Gastrocnemius medialis (tissue), 4 donors: ENCODE measurements at regions not wholly inside any gene's neighbourhood (a gene's known extent, or its start where the extent isn't known, plus 50 kb on each side); places are given as distances from the start of the nearest gene placed in this dataset.
A peak's percentile ranks its signal among the peaks of the same experiment; 100 is the strongest.

Experiments
- ATAC-seq, 2 donors: fragments of 150-250 bp; one replicate each; pipeline ENCODE4 v1.9.1; 2016
- DNase-seq, 2 donors: peaks; one replicate each; pipeline ENCODE4 v3.0.0-alpha.2; 2019
- H3K27ac ChIP-seq, 4 donors: fragments of 200-600 bp; sonication (generic); 1 replicate in 1 of 4; 2 replicates in 3 of 4; pipeline ENCODE4 v1.5.1; 2016 to 2018; ENCODE audit warnings: mild to moderate bottlenecking in 2 of 4, moderate library complexity in 1 of 4
- H3K27me3 ChIP-seq, 3 donors: fragments of 200-600 bp; sonication (generic) in 2 of 3; 1 replicate in 1 of 3; 2 replicates in 2 of 3; pipeline versions ENCODE4 v1.5.1 to v1.6.0; 2016 to 2019; ENCODE audit warnings: mild to moderate bottlenecking in 1 of 3, moderate library complexity in 1 of 3
- H3K36me3 ChIP-seq, 2 donors: fragments of 200-600 bp; sonication (generic) in 1 of 2; one replicate each; pipeline ENCODE4 v1.5.1; 2017 to 2018
- H3K4me1 ChIP-seq, 2 donors: fragments of 200-600 bp; sonication (generic) in 1 of 2; one replicate each; pipeline ENCODE4 v1.5.1; 2016 to 2017; ENCODE audit warnings: mild to moderate bottlenecking in 2 of 2
- H3K4me3 ChIP-seq, 4 donors: fragments of 200-600 bp; sonication (generic) in 3 of 4; 1 replicate in 1 of 4; 2 replicates in 3 of 4; pipeline ENCODE4 v1.5.1; 2016 to 2019; ENCODE audit warnings: mild to moderate bottlenecking in 2 of 4
- H3K9me3 ChIP-seq, 3 donors: fragments of 200-600 bp; sonication (generic) in 2 of 3; 1 replicate in 1 of 3; 2 replicates in 2 of 3; pipeline ENCODE4 v1.5.1; 2016 to 2019
- CTCF ChIP-seq, 5 experiments: fragments of 450-650 bp in 3 of 5; fragments of 200-600 bp in 2 of 5; sonication (generic) in 2 of 5; IDR thresholded peaks in 4 of 5; conservative IDR thresholded peaks in 1 of 5; 1 replicate in 4 of 5; 2 replicates in 1 of 5; pipeline ENCODE4 v1.5.1; 2016 to 2019; ENCODE audit warnings: antibody characterized with exemption in 5 of 5, mild to moderate bottlenecking in 3 of 5, moderate library complexity in 3 of 5
- POLR2A ChIP-seq, 2 donors: fragments of 450-650 bp; IDR thresholded peaks; one replicate each; pipeline ENCODE4 v1.6.1; 2017; ENCODE audit warnings: antibody characterized with exemption in 2 of 2, mild to moderate bottlenecking in 2 of 2, moderate library complexity in 2 of 2
- in situ Hi-C, 4 donors: fragments of 200-750 bp; cut with MboI; loops; one replicate each; pipeline versions ENCODE4 v1.15.0 to v1.8.0; 2017; ENCODE audit warnings: low sequenced_read_pairs in 4 of 4
- intact Hi-C: fragments of 100-400 bp; cut with DNase I; formaldehyde crosslinking; loops from one replicate; pipeline ENCODE4 v1.15.1; 2023; ENCODE audit warnings: low total_unique reads

- ATAC-seq = peak; percentile 36 to 63
- TF ChIP-seq POLR2A (IDR thresholded peaks at IDR 0.05) (no peak), CTCF (IDR thresholded peaks at IDR 0.05 in 4 of 5, conservative IDR thresholded peaks at IDR 0.05 in 1 of 5) (no peak)
- intact Hi-C loops = no loop called here
- no peaks in the 10 kb centered on the region for H3K4me1 ChIP-seq
- no peaks in the 10 kb centered on the region for H3K36me3 ChIP-seq
- H3K9me3 ChIP-seq = no peaks in the 10 kb centered on the region
- no peak overlapping the region for H3K27ac ChIP-seq
- H3K27me3 ChIP-seq = no peaks in the 10 kb centered on the region
- peak in 1 of 2 donors; percentile 18 for DNase-seq
- H3K4me3 ChIP-seq = no peak overlapping the region
- in situ Hi-C loops = no loop called here
These were observed 57.9 kb upstream of the MAF start for GRCh38 chr16:79658301-79659033.

DNA sequence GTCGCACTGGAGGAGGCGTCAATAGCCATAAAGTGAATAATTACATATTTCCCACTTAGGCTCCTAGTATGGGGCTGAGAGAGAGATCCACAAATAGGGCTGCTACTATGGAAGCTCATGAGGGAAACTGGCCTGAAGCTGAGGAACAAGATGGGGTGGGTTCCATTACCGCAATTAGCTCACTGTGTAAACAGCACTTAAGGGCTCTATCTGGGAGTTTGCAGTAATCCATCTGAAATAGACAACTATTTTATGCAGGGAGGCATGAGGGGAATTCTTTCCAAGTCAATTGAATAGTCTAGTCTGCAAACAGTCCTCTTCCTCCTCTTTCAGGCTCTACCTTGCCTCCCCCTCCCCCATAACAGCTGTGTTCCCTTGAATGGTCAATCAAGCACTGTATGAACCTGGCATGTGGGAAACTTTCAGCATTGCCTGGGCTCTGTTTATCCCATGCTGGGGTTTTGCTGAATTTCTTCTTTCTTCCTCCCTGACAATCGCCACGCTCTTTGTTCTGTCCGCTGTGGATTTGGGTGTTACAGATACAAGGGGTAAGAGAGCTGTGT is 56.1 kb upstream of the MAF start:
- no peak for ATAC-seq
- H3K36me3 ChIP-seq = no peaks in the 10 kb centered on the region
- H3K4me3 ChIP-seq = no peak overlapping the region
- no peak overlapping the region for H3K27ac ChIP-seq
- TF ChIP-seq POLR2A (IDR thresholded peaks at IDR 0.05) = no peak
- TF ChIP-seq CTCF (IDR thresholded peaks at IDR 0.05 in 4 of 5, conservative IDR thresholded peaks at IDR 0.05 in 1 of 5) = no peak
- in situ Hi-C loops (no loop called here), intact Hi-C loops (no loop called here)
- no peaks in the 10 kb centered on the region for H3K27me3 ChIP-seq
- no peaks in the 10 kb centered on the region for H3K4me1 ChIP-seq
- no peak for DNase-seq
- no peaks in the 10 kb centered on the region for H3K9me3 ChIP-seq

GRCh38 chr16:79653373-79653891 is 52.9 kb upstream of the MAF start:
- intact Hi-C loops = no loop called here
- no peak for TF ChIP-seq CTCF (IDR thresholded peaks at IDR 0.05 in 4 of 5, conservative IDR thresholded peaks at IDR 0.05 in 1 of 5)
- Histone ChIP-seq H3K27me3 (no peaks in the 10 kb centered on the region), H3K27ac (no peak overlapping the region), H3K4me3 (no peak overlapping the region), H3K9me3 (no peaks in the 10 kb centered on the region), H3K36me3 (no peaks in the 10 kb centered on the region), H3K4me1 (no peaks in the 10 kb centered on the region)
- in situ Hi-C loops = no loop called here
- ATAC-seq = peak in 1 of 2 donors; percentile 18
- DNase-seq = peak in 1 of 2 donors; percentile 14

DNA sequence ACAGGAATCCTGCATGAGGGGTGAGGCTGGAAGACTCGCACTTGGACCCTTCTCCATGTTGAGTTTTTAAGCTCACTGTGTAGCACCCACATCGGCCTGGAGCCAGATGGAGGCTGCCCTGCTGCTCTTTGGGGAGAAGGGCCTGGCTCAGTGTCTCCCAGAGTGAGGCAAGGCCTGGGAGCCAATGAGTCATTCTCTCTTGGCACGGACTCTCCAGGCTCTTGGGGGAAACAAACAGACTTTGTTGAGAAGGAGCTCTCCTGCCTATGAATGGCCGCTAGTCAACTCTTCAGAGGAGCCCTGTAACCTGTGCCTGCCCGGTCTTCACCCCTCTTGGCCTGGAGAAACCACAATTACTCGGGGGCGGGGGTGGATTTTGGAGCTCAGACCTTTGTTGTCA is 50.8 kb upstream of the MAF start:
- intact Hi-C loops = no loop called here
- H3K27me3 ChIP-seq = no peaks in the 10 kb centered on the region

More for the DNA sequence above, 50.8 kb upstream of the MAF start:
- ATAC-seq (peak in 1 of 2 donors; percentile 53), DNase-seq (peak in 1 of 2 donors; percentile 37)
- Histone ChIP-seq H3K36me3 (no peaks in the 10 kb centered on the region), H3K4me1 (no peaks in the 10 kb centered on the region), H3K9me3 (no peaks in the 10 kb centered on the region), H3K27ac (no peak overlapping the region), H3K4me3 (no peak overlapping the region)
- no peak for TF ChIP-seq CTCF (IDR thresholded peaks at IDR 0.05 in 4 of 5, conservative IDR thresholded peaks at IDR 0.05 in 1 of 5)
- no peak for TF ChIP-seq POLR2A (IDR thresholded peaks at IDR 0.05)
- in situ Hi-C loops = no loop called here
